ENCODE measurements at regions not wholly inside any gene's neighbourhood (a gene's known extent, or its start where the extent isn't known, plus 50 kb on each side); places are given as distances from the start of the nearest gene placed in this dataset.
A peak's percentile ranks its signal among the peaks of the same experiment; 100 is the strongest.

- peak; percentile 71 for DNase-seq (ENCODE audit: low read depth)
These were observed 278.5 kb upstream of the HTR2A start for GRCh38 chr13:47175172-47175866.

DNA sequence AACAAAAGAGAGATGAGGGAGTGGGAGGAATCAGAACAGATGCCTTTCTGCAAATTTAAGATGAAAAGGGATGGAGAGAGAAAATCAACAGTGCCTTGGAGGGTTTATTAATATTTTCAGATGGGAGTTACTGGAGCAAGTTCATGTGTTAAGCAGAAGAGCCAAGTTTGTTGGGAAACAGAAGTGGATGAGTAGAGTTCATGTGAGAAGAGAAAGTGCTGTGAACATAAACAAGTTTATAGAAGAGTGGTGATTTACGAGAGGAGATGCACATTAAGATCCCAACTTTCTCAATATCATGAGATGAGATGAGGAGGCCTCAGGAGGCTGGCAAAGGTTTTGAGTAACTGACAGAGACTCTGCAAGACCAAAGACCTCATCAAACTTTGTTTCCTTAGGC, 274.1 kb upstream of the HTR2A start:
- no peak for DNase-seq (ENCODE audit: low read depth)

DNA sequence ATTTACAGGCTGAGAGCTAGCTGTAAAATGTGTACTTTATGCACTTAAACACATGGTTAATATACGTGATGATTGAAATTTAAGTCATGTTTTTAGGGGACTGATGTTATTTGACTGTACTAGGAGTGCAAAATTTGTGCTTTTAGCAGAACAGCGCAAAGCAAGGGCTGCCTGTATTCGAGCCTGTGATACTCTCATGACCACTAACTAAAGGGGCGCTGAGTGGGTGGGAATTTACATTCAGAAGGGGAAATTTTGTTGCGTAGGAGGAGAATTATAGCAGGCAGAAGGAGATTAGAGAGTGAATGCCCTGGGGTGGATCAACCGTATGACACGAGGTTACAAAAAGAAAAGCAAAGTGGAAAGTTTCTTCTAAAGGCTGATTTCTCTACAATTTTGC, 271.8 kb upstream of the HTR2A start:
- peak; percentile 17 for DNase-seq (ENCODE audit: low read depth)

- DNase-seq (ENCODE audit: low read depth), result peak; percentile 63
These were observed 271.2 kb upstream of the HTR2A start for GRCh38 chr13:47168066-47168465.

DNA sequence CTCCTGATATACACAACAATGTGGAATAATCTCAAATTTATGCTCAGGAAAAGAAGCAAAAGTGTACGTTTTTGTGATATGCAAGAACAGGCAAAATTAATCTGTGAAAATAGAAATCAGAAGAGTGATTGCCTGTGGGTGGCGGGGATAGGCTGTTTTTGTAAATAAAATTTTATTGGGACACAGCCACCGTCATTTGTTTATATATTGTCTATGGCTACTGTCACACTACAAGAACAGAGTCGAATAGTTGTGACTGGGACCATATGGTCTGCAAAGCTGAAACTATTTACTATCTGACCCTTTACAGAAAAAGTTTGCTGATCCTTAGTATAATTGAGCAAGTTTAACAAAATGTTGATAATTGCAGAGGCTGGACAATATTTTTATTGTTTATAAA, 269.5 kb upstream of the HTR2A start:
- DNase-seq (ENCODE audit: low read depth), result no peak

GRCh38 chr13:47159853-47160550, 263.1 kb upstream of the HTR2A start:
- DNase-seq (ENCODE audit: low read depth), result no peak

DNA sequence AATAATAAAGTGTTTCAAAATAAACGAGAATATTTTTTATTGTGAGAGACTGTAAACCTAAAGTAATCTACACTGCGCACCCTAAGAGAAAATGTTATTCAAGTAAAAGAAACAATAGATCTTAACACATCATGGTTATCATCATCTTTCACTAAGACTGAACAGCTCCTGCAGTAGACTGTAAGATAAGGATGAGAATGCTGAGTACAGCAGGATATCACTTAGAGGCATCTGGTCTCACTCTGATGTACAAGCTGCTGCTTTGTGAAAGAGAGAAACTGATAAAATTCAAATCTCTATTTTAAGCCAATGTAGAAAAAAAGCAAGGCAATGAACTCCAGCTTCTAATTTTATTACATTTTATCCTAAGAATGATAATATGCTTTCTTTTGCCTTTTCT, 261.7 kb upstream of the HTR2A start:
- DNase-seq (ENCODE audit: low read depth), result no peak

GRCh38 chr13:47148543-47148942, 251.7 kb upstream of the HTR2A start:
- DNase-seq (ENCODE audit: low read depth), result peak; percentile 12

DNA sequence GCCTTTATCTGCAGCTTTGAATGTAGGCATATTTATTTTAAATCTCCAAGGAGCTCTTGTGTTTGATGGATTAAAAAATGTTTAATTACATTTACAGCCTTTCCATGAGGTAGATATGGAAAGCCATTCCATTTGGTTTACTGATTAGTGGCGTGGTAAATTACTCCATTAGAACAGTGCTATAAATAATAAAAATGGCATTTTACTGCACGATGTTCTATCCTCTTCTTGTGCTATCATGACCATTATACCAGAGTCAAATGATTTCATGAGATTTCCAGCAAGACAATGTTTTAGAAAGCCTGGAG, 250.9 kb upstream of the HTR2A start:
- no peak for DNase-seq (ENCODE audit: low read depth)

- no peak for DNase-seq (ENCODE audit: low read depth)
These were observed 250.3 kb upstream of the HTR2A start for GRCh38 chr13:47146991-47147811.

GRCh38 chr13:47146136-47146535, 249.3 kb upstream of the HTR2A start:
- peak; percentile 62 for DNase-seq (ENCODE audit: low read depth)

GRCh38 chr13:47144782-47145181, 247.9 kb upstream of the HTR2A start:
- DNase-seq (ENCODE audit: low read depth), result no peak

- no peak for DNase-seq (ENCODE audit: low read depth)
These were observed 245.3 kb upstream of the HTR2A start for GRCh38 chr13:47142105-47142504.

- no peak for DNase-seq (ENCODE audit: low read depth)
These were observed 242.7 kb upstream of the HTR2A start for GRCh38 chr13:47139519-47139918.

DNA sequence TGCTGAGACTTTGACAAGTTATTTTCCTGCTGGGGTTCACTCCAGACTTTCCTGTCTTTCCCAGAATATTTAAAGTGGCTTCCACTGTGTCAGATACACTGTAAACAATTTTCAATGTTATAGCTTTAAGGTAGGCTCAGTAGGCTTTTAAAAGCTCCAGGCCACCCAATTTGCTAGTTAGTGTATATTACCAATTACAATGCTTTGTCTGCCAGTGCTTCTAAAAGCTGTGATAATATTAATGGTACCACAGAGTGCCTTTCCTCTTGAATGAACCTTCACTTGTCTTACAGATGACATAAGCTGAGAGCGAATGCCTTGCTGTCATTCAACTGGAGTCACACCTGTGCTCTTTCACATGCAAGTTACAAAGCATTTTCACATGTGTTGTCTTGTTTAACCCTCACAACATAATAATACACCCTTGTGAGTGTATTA, 239.7 kb upstream of the HTR2A start:
- DNase-seq (ENCODE audit: low read depth), result no peak

GRCh38 chr13:47135800-47136503, 239.1 kb upstream of the HTR2A start:
- DNase-seq (ENCODE audit: low read depth), result no peak

DNA sequence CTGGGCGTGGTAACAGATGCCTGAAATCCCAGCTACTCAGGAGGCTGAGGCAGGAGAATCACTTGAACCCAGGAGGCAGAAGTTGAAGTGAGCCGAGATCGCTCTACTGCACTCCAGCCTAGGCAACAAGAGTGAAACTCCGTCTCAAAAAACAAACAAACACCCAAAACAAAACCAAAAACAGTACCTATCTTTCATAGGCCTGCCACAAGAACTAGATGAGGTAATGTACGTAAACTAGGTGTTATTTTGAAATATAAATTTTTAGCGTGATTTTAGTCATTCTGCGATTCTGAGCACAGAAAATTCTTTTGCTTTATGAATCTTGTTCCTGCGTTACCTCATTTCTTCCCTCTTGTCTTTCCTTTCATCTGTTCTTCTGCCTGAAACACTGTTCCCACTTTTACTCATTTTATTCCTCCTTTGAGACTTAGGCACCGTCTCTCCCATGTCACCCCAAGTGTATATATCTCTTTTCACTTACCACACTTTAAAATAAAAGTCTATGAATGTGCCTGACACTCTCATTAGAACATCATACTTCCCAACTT, 238.2 kb upstream of the HTR2A start:
- DNase-seq (ENCODE audit: low read depth), result no peak

GRCh38 chr13:47133011-47133445, 236.2 kb upstream of the HTR2A start:
- no peak for DNase-seq (ENCODE audit: low read depth)

GRCh38 chr13:47129461-47129860, 232.6 kb upstream of the HTR2A start:
- DNase-seq (ENCODE audit: low read depth), result no peak

GRCh38 chr13:47126432-47126831, 229.6 kb upstream of the HTR2A start:
- peak; percentile 7 for DNase-seq (ENCODE audit: low read depth)

DNA sequence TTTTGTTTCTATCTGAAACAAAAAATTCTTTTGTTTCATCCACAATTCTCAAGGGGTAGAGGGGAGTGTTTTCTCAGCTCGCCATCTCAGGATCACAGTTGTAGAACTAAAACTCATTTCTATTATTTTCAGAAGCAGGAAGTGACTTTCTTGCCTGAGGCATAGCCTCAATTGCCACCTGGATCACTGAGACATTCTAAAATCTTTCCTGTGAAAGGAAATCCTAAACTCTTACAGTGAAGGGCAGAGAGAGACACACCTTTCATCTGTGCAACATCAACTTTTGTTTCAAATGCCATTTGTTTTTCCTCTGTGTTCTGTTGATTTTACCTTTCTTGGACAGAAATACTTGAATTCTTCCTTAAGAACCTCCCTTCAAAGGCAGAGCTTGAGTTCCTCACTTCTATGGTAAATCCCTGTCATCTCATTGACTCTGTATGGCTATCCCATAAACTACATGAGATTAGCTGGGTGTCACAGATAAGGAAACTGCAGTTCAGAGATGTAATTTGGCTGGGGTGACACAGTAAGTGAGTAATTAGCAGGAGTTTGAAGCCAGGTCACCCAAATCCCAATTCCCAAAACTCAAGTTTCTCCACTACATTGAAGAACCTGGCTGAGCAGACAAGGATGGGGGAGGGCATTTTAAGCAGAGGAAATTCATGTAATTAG, 224.4 kb upstream of the HTR2A start:
- no peak for DNase-seq (ENCODE audit: low read depth)

DNA sequence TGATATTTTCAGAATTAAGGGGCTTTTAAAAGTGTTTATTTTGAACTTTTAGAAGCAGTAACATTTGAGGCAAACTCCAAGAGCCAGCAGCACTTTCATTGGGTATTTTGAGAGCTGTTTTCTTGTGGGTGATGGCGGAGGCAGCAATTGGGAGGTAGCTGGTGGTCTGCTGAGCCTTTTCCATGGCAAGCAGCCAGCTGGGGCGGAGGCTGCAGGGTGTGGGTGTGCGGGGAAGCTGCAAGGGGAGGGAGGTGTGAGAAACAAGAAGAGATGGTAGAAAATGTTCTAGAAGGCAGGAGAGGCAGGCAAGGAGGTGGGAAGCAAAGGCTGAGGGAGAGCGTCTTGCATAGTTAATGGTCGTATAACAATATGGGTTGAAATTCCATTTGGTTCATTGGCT, 223.4 kb upstream of the HTR2A start:
- DNase-seq (ENCODE audit: low read depth), result no peak
